ENCODE measurements at regions not wholly inside any gene's neighbourhood (a gene's known extent, or its start where the extent isn't known, plus 50 kb on each side); places are given as distances from the start of the nearest gene placed in this dataset.

DNA sequence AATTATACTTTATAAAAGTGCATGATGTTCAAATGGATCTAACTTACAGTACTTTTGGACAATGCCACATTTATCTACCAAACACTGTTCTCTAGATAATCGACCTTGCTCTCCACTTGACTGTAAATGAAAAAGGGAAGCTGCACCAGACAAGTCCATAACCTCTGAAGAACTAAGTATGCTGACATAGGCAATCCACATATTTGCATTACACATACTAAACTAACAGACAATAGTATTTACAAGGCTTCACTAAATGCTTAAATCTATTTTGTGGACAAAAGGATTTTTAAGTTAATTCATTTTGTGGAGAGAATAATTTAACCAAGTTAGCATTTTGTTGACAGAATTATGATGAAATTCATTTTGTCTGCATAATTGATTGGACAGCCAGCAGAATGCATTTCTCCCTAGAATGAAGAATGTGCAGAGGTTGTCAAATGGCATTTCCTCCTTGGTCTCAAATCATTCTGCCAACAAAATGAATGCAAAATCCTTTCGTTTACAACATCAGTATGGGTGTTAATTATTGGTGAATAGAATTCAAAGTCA is 520.9 kb downstream of the CPS1 start:
- TF ChIP-seq, protein P1, sequence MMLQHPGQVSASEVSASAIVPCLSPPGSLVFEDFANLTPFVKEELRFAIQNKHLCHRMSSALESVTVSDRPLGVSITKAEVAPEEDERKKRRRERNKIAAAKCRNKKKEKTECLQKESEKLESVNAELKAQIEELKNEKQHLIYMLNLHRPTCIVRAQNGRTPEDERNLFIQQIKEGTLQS (IDR thresholded peaks at IDR 0.05): no peak
- TF ChIP-seq, protein P2, sequence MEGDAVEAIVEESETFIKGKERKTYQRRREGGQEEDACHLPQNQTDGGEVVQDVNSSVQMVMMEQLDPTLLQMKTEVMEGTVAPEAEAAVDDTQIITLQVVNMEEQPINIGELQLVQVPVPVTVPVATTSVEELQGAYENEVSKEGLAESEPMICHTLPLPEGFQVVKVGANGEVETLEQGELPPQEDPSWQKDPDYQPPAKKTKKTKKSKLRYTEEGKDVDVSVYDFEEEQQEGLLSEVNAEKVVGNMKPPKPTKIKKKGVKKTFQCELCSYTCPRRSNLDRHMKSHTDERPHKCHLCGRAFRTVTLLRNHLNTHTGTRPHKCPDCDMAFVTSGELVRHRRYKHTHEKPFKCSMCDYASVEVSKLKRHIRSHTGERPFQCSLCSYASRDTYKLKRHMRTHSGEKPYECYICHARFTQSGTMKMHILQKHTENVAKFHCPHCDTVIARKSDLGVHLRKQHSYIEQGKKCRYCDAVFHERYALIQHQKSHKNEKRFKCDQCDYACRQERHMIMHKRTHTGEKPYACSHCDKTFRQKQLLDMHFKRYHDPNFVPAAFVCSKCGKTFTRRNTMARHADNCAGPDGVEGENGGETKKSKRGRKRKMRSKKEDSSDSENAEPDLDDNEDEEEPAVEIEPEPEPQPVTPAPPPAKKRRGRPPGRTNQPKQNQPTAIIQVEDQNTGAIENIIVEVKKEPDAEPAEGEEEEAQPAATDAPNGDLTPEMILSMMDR (IDR thresholded peaks at IDR 0.05; ENCODE audit: low read depth, low read length, missing input control): no peak
- TF ChIP-seq, protein P3, sequence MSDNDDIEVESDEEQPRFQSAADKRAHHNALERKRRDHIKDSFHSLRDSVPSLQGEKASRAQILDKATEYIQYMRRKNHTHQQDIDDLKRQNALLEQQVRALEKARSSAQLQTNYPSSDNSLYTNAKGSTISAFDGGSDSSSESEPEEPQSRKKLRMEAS (IDR thresholded peaks at IDR 0.05): no peak
- TF ChIP-seq GABPA (IDR thresholded peaks at IDR 0.05 in 1 of 2, conservative IDR thresholded peaks at IDR 0.05 in 1 of 2) (no peak), EGR1 (IDR thresholded peaks at IDR 0.05; ENCODE audit: low read depth in 2 of 2) (no peak), JUND (IDR thresholded peaks at IDR 0.05) (no peak), YY1 (IDR thresholded peaks at IDR 0.05) (no peak), TAF1 (conservative IDR thresholded peaks at IDR 0.05) (no peak), RAD21 (IDR thresholded peaks at IDR 0.05) (no peak), SP1 (IDR thresholded peaks at IDR 0.05) (no peak), RXRA (IDR thresholded peaks at IDR 0.05) (no peak)

Data from liver (tissue), 3 donors.